HCT116 (cell line): ENCODE measurements at regions not wholly inside any gene's neighbourhood (a gene's known extent, or its start where the extent isn't known, plus 50 kb on each side); places are given as distances from the start of the nearest gene placed in this dataset.

Experiments used
- ATAC-seq: fragments of 200-7000 bp; cut with Tn5 transposase; 2 replicates; pipeline ENCODE4 v1.9.1; 2020; ENCODE audit warnings: mild to moderate bottlenecking, moderate library complexity
- BruUV-seq: library from RNA; stranded (reverse); fragments of 400-500 nt; replicated peaks from 2 replicates; lab custom pipeline; 2021; lab: Mats Ljungman, UMichigan
- CTCF ChIA-PET: fragments of 300-600 bp; sonication (Branson Sonifier 250); formaldehyde crosslinking; loops from one replicate; lab custom pipeline; 2021; ENCODE audit warnings: antibody characterized with exemption; lab: Charles Lee
- POLR2A ChIA-PET: fragments of 300-600, 350-600 bp; sonication (Branson Sonifier 250); formaldehyde crosslinking; loops from one replicate; lab custom pipeline; 2021; ENCODE audit warnings: antibody characterized with exemption; lab: Charles Lee
- RAD21 ChIA-PET, 2 experiments: fragments of 300-600 bp; sonication (Branson Sonifier 250); formaldehyde crosslinking; loops; one replicate each; lab custom pipeline; 2023; ENCODE audit warnings: low total read pairs in 2 of 2; ENCODE audit not compliant: uncharacterized antibody in 2 of 2, unreplicated experiment in 2 of 2, low non-redundant PET in 1 of 2; lab: Charles Lee
- DNase-seq: peaks from one replicate; pipeline ENCODE4 v3.0.0-alpha.2; 2010; ENCODE audit warnings: low read depth, low spot score
- H2AFZ ChIP-seq: fragments of 200-600 bp; shearing (Covaris generic), sonication (generic); 2 replicates; pipeline ENCODE4 v1.6.1; 2017; ENCODE audit warnings: low read depth, mixed run types, mixed read lengths, antibody characterized with exemption, low read length; ENCODE audit not compliant: poor library complexity, severe bottlenecking
- H3K27ac ChIP-seq: 2 replicates; pipeline ENCODE4 v1.5.1; 2012; ENCODE audit warnings: low read depth, low read length
- H3K27me3 ChIP-seq: fragments of 200-600 bp; sonication (generic); 2 replicates; pipeline ENCODE4 v1.6.1; 2016; ENCODE audit warnings: mixed run types, low read length, mixed read lengths; ENCODE audit not compliant: insufficient read depth
- H3K36me3 ChIP-seq, 2 experiments: fragments of 200-500 bp in 1 of 2; fragments of 200-600 bp in 1 of 2; sonication (Bioruptor generic) in 1 of 2; sonication (generic) in 1 of 2; 2 replicates each; pipeline versions ENCODE4 v1.5.1 to v1.6.1; 2014 to 2016; ENCODE audit warnings: low read length in 2 of 2, inconsistent platforms in 1 of 2, mixed read lengths in 1 of 2, mixed run types in 1 of 2; ENCODE audit not compliant: insufficient read depth in 2 of 2, control insufficient read depth in 1 of 2
- H3K4me1 ChIP-seq, 2 experiments: fragments of 200-600 bp in 1 of 2; sonication (generic) in 1 of 2; 2 replicates each; pipeline versions ENCODE4 v1.5.1 to v1.6.1; 2012 to 2017; ENCODE audit warnings: low read length in 2 of 2, inconsistent platforms in 1 of 2, mild to moderate bottlenecking in 1 of 2, mixed read lengths in 1 of 2, mixed run types in 1 of 2, moderate library complexity in 1 of 2; ENCODE audit not compliant: insufficient read depth in 2 of 2, control insufficient read depth in 1 of 2
- H3K4me2 ChIP-seq: fragments of 200-600 bp; sonication (generic); 2 replicates; pipeline ENCODE4 v1.6.1; 2017; ENCODE audit warnings: mixed run types, low read length, mixed read lengths
- H3K4me3 ChIP-seq, 2 experiments: fragments of 200-600 bp in 1 of 2; sonication (generic) in 1 of 2; replicated peaks in 1 of 2; 2 replicates each; pipeline ENCODE4 v1.5.1; 2011 to 2016; ENCODE audit warnings: low read length in 2 of 2, control low read depth in 1 of 2, low read depth in 1 of 2, mild to moderate bottlenecking in 1 of 2, mixed read lengths in 1 of 2, mixed run types in 1 of 2
- H3K79me2 ChIP-seq: fragments of 200-600 bp; sonication (generic); 2 replicates; pipeline ENCODE4 v1.6.1; 2017; ENCODE audit warnings: mild to moderate bottlenecking, mixed run types, low read length, moderate library complexity, mixed read lengths; ENCODE audit not compliant: insufficient read depth
- H3K9ac ChIP-seq: fragments of 200-600 bp; sonication (generic); 2 replicates; pipeline ENCODE4 v1.6.1; 2016; ENCODE audit warnings: low read length, mixed read lengths
- H3K9me2 ChIP-seq: fragments of 200-600 bp; sonication (generic), shearing (Covaris generic); 2 replicates; pipeline ENCODE4 v1.6.1; 2017; ENCODE audit warnings: mixed run types, mild to moderate bottlenecking, moderate library complexity; ENCODE audit not compliant: insufficient read depth
- H3K9me3 ChIP-seq, 2 experiments: fragments of 200-500 bp in 1 of 2; fragments of 200-600 bp in 1 of 2; sonication (Bioruptor generic) in 1 of 2; sonication (generic) in 1 of 2; 2 replicates each; pipeline ENCODE4 v1.6.1; 2014 to 2017; ENCODE audit warnings: low read length in 2 of 2, mixed read lengths in 2 of 2, inconsistent platforms in 1 of 2, low read depth in 1 of 2, mild to moderate bottlenecking in 1 of 2, mixed run types in 1 of 2, moderate library complexity in 1 of 2; ENCODE audit not compliant: control insufficient read depth in 1 of 2, insufficient read depth in 1 of 2
- H4K20me1 ChIP-seq: fragments of 200-600 bp; sonication (generic), shearing (Covaris generic); 2 replicates; pipeline ENCODE4 v1.6.1; 2017; ENCODE audit warnings: mixed run types, mild to moderate bottlenecking, moderate library complexity; ENCODE audit not compliant: insufficient read depth
- EGR1 ChIP-seq: IDR thresholded peaks from 2 replicates; pipeline ENCODE4 v1.6.1; 2012; ENCODE audit warnings: low read depth
- ELF1 ChIP-seq: IDR thresholded peaks from 2 replicates; pipeline ENCODE4 v1.6.1; 2012; ENCODE audit warnings: low read depth, borderline replicate concordance
- EZH2 ChIP-seq: fragments of 200-600 bp; sonication (generic); IDR thresholded peaks from 2 replicates; pipeline ENCODE4 v1.6.1; 2017; ENCODE audit warnings: antibody characterized with exemption, mixed run types
- EZH2phosphoT487 ChIP-seq: fragments of 200-600 bp; IDR thresholded peaks from 2 replicates; pipeline ENCODE4 v1.6.1; 2018; ENCODE audit warnings: antibody characterized with exemption, borderline replicate concordance
- JUND ChIP-seq: IDR thresholded peaks from 2 replicates; pipeline ENCODE4 v1.6.1; 2012
- RAD21 ChIP-seq: IDR thresholded peaks from 2 replicates; pipeline ENCODE4 v1.6.1; 2012; ENCODE audit warnings: low read depth, mild to moderate bottlenecking
- YY1 ChIP-seq: IDR thresholded peaks from 2 replicates; pipeline ENCODE4 v1.6.1; 2011; ENCODE audit warnings: low read length, low read depth, moderate library complexity, mild to moderate bottlenecking; ENCODE audit not compliant: insufficient replicate concordance; ENCODE audit errors: extremely low read depth
- intact Hi-C: fragments of 100-400 bp; cut with micrococcal nuclease; formaldehyde crosslinking; loops from 2 replicates; pipeline ENCODE4 v1.10.0; 2022
- TF ChIP-seq, protein P1 (sequence below): IDR thresholded peaks from 2 replicates; pipeline ENCODE4 v1.6.1; 2012; ENCODE audit warnings: low read depth

DNA sequence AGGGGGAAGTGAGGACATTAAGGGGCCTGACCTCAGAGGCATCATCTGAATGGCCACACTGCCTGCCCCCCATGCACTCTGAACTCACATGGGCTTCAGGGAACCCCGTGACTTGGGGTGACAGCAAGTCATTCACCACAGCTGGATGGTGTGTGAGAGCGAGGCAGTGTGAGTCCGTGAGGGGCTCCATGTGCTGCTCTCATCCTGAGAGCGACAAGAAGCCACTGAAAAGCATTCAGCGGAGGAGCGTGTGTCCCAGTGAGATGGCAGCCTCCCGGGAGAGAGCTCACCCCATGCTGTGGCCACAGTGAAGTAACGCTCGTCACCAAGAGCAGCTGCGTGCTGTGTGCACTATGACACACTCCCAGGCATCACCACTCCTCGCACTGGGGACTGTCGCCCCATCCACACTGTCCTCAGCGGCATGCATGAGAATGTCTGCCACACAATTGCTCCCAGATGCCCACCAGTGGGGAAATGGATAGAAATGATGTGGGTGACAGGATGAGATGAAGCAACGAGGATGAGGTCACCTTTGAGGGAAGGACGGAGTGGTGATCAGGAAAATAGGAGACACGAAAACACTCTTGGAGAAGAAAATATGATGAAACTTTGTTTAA is 213.0 kb upstream of the RAB6C start:
- H4K20me1 ChIP-seq = no peaks in the 10 kb centered on the region
- no TSS peak for BruUV-seq
- TF ChIP-seq EGR1 (no peak), YY1 (no peak), ELF1 (no peak), RAD21 (no peak), EZH2 (no peak), EZH2phosphoT487 (no peak)
- ChIA-PET POLR2A (no interaction called here), CTCF (no interaction called here), RAD21 (no interaction called here)
- H3K79me2 ChIP-seq = no peaks in the 10 kb centered on the region
- H3K4me3 ChIP-seq = no peak overlapping the region
- H3K9me3 ChIP-seq = no peaks in the 10 kb centered on the region
- no peaks in the 10 kb centered on the region for H3K4me1 ChIP-seq
- ATAC-seq (no peak), DNase-seq (no peak)
- no peak overlapping the region for H3K9ac ChIP-seq
- no peaks in the 10 kb centered on the region for H3K36me3 ChIP-seq
- no peak overlapping the region for H3K4me2 ChIP-seq
- peaks cover 32% of the 10 kb centered on the region for H3K27me3 ChIP-seq
- no peaks in the 10 kb centered on the region for H3K9me2 ChIP-seq
- H3K27ac ChIP-seq = no peak overlapping the region
- intact Hi-C loops = no loop called here
- no peak overlapping the region for H2AFZ ChIP-seq

DNA sequence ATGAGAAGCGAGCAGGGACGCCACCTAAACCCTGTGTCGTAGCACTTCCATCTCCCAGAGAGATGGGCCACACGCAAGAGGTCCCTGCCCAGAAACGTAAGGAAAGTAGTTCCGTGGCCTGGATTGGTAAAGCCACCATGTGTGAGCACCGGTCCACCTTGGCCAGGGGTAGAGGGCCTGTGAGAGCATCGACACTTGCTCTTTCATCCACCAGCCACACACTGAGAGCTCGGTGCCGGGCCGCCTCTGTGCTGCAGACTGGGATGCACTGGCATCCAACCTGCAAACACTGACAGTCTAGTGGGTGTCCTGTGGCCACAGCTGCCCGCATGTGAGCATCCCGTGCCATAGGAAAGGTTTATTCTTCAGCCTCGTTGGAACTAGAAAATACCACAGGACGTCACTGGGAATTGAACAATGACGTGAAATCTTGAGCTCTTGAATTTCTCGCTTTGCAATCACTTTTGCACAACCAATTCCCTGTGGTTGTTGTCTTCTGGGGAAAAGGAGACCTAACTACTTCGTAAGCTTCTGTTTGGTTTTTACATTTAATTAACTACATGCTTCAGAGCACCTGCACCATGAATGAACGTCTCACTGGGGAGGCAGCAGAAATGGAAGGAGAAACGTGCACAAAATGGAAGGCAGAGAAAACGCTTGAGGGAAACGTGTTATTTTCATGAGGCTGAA is 212.0 kb upstream of the RAB6C start:
- ChIA-PET RAD21 (no interaction called here), POLR2A (no interaction called here), CTCF (no interaction called here)
- no peak overlapping the region for H3K9ac ChIP-seq
- H4K20me1 ChIP-seq = no peaks in the 10 kb centered on the region
- H3K36me3 ChIP-seq = no peaks in the 10 kb centered on the region
- no peak overlapping the region for H3K27ac ChIP-seq
- H3K4me1 ChIP-seq = no peaks in the 10 kb centered on the region
- no peak overlapping the region for H3K4me2 ChIP-seq
- no peak for TF ChIP-seq EZH2
- TF ChIP-seq JUND = no peak
- TF ChIP-seq EZH2phosphoT487 = no peak
- TF ChIP-seq, protein P1, sequence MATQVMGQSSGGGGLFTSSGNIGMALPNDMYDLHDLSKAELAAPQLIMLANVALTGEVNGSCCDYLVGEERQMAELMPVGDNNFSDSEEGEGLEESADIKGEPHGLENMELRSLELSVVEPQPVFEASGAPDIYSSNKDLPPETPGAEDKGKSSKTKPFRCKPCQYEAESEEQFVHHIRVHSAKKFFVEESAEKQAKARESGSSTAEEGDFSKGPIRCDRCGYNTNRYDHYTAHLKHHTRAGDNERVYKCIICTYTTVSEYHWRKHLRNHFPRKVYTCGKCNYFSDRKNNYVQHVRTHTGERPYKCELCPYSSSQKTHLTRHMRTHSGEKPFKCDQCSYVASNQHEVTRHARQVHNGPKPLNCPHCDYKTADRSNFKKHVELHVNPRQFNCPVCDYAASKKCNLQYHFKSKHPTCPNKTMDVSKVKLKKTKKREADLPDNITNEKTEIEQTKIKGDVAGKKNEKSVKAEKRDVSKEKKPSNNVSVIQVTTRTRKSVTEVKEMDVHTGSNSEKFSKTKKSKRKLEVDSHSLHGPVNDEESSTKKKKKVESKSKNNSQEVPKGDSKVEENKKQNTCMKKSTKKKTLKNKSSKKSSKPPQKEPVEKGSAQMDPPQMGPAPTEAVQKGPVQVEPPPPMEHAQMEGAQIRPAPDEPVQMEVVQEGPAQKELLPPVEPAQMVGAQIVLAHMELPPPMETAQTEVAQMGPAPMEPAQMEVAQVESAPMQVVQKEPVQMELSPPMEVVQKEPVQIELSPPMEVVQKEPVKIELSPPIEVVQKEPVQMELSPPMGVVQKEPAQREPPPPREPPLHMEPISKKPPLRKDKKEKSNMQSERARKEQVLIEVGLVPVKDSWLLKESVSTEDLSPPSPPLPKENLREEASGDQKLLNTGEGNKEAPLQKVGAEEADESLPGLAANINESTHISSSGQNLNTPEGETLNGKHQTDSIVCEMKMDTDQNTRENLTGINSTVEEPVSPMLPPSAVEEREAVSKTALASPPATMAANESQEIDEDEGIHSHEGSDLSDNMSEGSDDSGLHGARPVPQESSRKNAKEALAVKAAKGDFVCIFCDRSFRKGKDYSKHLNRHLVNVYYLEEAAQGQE = no peak
- no TSS peak for BruUV-seq
- H3K4me3 ChIP-seq = no peak overlapping the region
- H2AFZ ChIP-seq = no peak overlapping the region
- intact Hi-C loops = no loop called here
- ATAC-seq = no peak
- DNase-seq = no peak
- H3K9me3 ChIP-seq = no peaks in the 10 kb centered on the region
- H3K9me2 ChIP-seq = no peaks in the 10 kb centered on the region
- H3K27me3 ChIP-seq = peaks cover 41% of the 10 kb centered on the region
- H3K79me2 ChIP-seq = no peaks in the 10 kb centered on the region
